Retina (tissue), 1 donor: ENCODE measurements at regions not wholly inside any gene's neighbourhood (a gene's known extent, or its start where the extent isn't known, plus 50 kb on each side); places are given as distances from the start of the nearest gene placed in this dataset.
A peak's percentile ranks its signal among the peaks of the same experiment; 100 is the strongest.

ENCODE experiments used
- DNase-seq: peaks from one replicate; pipeline ENCODE4 v3.0.0-alpha.2; 2016

DNA sequence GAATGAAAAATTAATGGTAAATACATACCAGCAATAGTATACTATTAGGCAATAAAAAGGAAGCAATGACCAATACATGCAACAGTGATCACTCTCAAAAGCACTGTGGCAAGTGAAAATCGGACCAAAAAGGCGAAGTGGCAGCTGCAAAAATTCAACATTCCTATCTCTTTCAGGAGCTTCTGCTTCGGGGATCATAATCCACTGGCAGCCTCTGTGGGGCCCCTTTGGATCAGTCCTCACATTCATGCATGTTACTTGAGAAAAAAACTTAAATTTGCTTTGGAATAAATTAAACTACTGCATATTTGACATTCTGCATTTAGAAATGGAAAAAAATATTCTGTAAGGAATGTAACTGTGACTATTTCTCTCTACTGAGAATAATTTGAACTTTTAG lies 425.6 kb downstream of the NR2F2 start:
- no peak for DNase-seq

DNA sequence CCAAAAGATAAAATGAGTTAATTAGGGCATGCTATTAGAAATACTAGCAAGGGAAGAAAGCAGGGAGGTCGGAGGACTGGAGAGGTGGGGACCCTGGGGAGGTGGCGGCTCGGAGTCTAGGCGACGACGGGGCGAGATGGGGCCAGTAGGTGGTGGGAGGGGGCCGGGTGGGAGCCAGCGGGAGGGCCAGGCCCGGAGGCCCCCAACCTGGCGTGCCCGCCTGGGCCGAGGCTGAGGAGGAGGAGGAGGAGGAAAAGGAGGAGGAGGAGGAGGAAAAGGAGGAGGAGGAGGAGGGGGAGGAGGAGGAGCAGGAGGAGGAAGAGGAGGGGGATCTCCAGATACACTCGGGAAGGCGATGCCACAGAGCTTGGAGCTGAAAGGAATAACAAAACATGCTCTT lies 426.2 kb downstream of the NR2F2 start:
- no peak for DNase-seq

DNA sequence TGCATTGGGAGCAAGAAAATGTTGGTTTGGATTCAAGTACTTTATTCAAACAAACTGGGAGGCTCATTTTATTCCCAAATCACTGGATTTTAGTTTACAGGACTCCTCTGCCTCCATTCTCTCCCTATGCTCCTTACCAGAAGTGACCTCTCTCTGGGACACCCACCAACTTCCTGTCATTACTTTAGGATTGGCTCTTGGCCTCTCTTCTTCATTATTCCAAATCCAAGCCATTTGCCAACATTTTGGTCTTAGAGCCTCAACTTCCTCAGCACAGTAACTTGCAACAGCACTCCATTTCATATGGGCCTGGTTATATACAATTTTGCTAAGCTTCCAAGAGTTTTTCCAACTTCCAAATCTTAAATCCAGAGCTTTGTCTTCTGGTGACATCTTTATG lies 432.1 kb downstream of the NR2F2 start:
- no peak for DNase-seq

DNA sequence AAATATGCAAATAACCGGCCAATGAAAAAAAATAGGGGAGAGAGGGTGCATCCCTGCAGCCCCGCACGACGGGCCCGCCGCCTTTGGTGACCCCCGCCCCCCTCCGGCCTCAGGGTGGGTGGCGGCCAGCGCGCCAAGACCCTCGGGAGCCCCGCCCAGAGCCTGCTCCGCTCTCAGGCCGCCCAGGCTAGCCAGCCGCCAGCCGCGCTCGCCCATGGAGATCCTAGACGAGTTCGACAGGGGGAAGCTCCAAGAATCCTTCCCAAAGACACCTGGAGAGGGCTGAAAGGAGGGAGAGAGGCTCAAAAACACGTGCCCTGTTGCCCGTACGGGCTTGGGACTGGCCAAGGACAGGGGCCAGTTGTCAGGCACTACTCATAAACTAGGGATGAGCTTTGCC lies 434.0 kb downstream of the NR2F2 start:
- no peak for DNase-seq

DNA sequence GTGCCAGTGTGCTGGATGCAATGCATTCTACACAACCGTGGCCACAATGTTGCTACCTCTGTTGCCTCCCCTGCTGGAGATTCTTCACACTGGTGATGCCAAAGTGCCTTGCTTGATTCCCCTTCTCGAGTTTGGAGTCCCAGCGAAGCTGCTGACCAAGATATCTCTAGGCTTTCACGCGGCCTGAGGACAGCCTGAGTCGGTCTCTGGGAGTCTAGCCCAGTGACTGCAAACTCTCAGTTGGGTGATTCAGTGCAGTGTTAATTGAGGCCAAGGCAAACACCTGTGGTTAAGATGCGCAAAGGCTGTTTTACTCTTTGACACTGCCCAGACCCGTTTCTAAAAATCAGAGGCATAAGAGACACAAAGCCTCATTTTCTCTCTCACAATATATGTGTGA lies 434.4 kb downstream of the NR2F2 start:
- no peak for DNase-seq

DNA sequence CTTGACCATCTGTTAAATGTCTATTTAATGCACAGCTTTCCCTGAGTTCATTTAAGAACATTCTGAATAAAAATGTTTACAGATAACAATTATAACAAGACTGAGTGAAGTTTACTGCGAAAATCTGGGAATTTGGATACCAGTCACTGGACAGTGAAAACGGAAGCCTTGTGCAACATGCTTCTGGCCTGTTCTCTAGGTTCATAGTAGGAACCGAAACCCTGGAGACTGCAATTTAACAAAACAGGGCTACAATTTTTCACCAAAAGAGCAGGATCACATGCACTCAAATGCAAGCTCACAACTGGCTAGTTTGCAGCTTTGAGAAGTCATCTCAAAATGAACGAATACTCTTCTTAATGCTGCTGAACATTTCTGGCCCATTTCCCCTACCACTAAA lies 435.9 kb downstream of the NR2F2 start:
- no peak for DNase-seq

DNA sequence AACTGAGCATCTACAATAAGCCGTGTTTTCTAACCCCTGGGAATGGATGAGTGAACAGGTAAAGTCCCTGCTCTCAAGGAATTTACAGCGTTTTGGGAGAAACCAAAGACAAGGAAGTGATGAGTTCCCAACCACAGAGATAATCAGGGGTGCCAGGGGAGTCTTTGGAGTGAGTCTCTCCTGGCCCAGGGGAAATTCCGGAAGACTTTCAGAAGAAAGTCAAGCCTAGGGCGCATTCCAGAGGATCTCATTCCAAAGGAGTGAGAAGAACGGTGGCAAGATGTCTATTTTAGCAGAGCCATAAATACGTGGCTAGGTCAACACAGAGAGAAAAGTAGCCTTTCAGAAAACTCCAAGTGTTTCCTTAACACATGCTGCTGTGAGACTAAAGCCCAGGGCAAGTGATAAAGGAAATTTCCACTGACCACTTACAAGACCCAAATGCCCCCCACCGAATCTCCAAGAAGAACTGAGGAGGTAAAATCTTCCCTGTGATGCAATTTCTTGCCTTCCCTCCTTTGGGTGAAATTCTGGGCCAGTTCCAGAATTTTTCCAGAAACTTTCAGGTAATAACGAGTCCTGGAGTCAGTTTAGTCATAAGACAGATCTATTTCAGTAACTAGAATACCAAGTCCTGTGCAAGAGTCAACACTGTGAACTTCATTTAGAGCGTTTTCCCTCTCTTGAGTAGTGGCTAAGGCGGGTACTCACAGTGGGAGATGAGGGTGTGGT lies 437.4 kb downstream of the NR2F2 start:
- DNase-seq = no peak

DNA sequence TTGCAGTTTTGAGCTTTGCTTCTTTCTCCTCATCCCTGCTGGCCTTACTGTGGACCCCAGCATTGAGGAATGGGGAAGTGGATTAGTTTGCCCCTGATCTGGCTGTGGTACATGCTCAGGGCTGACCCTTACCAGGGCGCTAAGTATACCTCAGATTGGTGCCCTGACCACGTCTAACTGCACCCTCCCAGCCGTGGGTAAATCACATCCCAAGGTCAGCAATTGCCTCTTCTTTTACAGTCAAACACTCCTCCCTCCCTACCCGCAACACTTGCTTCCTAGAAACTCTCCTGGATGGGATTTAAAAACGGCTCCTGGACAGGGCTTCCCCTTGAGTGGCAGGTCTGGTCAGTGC lies 437.9 kb downstream of the NR2F2 start:
- no peak for DNase-seq

DNA sequence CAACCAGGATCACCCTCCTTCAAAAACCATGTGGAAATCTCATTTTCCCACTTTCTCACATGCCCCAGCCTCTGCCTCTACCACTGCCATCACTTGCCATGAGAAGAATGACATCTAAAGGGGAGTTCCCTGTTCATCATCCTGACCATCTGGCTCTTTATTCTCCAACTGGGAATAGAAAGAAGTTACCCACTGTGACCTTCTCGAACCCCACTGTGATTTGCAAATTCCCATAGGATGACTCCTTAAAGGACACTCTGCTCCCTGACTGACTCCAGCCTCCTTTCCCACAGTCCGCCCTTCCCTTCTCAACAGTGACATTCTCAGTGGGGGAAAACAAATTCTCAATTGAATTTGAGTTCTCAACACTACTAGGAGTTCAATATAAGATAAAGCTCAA lies 440.5 kb downstream of the NR2F2 start:
- DNase-seq = no peak

DNA sequence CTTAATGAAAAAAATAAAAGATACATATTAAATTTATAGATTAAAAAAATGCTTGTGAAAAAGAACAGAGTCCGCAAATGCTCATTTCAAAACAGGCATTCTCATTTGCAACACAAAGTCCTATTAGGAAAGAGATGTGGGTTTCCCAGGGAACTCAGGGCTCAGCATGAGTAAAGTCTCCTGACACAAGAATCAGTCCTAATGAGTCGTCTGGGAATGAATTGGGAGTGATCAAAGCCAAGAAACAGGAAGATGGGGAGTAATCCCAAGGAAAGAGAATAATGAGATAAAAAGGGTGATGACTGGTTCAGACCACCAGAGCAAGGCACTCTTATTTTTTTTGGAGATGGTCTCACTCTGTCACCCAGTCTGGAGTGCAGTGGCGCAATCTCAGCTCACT lies 443.7 kb downstream of the NR2F2 start:
- DNase-seq = no peak

DNA sequence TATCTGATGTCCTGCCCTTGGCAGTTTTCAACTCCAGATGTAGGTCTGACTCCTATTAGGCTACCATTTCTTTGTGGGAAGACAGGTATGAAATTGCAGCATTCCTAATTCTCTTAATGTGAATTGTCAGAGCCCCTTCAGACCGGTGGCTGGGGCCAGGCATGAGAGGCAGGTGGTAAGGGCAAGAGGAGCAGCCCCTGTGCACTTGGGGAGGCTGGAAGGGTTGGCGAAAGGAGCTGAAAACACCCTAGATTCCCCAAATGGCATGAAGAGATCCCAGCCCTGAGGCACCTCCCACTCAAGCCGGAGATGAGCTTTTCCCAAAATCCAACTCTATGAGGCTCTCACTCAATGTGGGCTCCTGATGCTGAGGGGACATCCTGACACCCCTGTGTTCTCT lies 453.2 kb downstream of the NR2F2 start:
- DNase-seq = no peak

DNA sequence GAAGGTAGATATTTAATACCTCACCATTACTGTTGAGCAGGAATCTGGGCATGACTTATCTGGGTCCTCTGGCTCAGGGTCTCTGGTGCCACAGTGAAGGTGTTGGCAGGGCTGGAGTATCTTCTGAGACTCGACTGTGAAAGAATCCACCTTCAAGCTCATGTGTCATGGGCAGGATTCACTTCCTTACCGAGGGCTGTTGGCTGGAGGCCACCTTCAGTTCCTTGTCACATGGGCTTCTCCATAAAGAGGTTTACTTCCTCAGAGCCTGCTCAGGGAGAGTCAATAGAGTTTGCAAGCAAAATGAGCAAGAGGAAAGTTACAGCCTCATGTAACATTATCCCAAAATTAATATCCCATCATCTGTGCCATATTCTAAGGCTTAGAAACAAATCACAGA lies 459.5 kb downstream of the NR2F2 start:
- DNase-seq = no peak

DNA sequence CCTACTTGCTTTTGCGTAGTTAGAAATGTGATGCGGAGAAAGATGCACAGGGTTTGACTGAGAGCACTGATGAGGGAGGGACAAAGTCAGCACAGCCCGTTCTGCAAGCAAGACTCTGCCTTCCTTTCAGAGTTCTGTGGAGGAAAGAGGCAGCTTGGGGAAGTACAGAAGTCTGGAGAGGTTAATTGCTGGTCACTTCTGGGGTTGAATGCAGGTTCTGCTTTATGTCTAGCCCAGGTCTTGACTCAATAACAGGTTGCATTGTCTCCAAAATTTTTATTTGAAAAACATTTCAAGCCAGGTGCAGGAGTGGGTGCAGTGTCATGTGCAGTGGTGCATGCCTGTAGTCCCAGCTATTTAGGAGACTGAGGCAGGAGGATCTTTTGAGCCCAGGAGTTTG lies 461.7 kb downstream of the NR2F2 start:
- no peak for DNase-seq

DNA sequence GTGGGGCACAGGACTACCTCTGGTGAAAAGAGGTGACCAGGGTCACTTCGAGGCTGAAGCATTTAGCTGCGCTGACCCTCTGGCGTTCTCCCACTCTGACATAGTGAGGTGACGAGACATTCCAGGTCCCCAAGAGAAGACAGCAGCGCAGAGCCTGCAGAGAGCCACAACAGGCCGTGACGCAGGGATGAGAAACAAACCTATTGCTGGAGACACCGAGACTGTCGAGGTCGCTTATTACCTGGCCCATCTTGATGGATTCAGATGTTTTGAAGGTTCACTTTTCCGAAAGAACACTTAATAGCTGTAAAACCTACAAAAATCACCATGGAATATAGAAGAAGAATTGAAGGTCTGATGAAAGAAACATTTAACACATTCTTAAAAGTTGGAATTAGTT lies 466.3 kb downstream of the NR2F2 start:
- no peak for DNase-seq

DNA sequence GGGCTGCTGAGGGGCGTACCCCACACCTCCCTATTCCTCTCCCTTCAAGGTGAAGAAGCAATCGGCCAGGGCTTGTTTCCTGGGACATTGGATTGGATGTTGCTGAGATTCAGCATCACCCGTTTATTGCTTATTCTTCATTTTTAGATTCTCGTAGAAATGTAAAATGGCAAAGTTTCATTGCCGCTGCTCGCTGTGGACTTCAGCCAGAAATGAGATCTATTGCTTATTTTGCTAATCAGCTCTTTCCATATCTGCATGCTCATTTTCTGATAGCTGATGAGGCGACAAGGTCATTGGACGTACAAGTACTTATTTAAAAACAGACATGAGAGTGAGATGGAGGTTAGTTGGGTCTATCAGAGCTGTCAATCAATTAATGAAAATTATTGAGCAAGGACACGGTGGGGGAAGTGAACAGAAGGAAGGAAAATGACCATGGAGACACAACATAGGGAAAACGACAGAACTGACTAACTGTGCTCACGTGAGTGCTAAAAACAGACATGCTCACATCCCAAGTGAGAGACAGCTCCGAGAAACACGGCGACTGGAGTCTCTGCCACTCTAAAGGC lies 471.2 kb downstream of the NR2F2 start:
- DNase-seq = no peak

DNA sequence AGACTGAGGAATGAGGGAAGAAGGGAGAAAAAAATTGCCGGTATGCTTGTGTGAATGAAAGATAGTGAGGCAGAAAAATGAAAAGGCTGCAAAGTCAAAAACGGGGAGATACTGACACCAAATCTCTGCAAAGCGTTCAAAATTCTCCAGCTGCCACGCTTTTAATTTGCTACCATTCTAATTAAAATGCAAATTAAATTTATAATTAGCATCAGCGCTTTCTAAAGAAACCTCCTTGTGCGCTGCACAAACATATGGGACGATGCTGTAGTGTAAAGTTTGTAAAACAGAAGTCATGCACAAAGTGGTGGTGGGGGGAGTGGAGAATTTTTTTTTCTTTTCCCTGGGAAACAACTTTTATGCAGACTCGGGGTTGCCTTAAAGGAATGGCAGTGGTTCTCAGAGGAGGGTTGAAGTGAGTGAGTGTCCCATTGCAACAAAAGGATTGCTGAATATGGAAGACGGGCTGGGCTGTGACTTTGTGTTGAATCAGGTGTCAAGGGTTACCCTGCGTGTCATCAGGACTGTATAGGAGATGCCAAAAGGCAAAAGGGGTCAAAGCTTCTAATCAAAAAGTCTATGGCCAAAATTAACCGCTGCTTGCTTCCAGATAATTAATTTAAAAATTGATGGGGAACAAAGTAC lies 472.2 kb downstream of the NR2F2 start:
- DNase-seq = no peak

DNA sequence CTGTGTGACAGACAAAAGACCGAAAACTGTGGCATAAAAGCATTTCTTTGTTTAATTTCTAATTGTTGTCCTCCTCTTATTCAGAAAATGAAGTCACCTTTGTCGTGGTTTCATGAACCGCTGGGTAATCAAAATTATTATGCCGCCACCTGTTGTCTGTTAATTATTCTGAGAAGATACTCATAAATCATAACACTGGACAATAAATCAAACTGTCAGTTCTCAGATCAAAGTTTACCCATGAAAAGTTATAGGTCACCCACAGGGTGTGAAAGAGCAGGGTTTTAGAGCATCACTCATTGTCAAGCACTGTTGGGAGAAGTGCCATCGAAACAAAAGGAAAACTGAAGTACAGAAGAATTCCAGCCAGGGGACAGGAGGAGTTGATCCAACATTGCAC lies 474.3 kb downstream of the NR2F2 start:
- peak; percentile 43 for DNase-seq

DNA sequence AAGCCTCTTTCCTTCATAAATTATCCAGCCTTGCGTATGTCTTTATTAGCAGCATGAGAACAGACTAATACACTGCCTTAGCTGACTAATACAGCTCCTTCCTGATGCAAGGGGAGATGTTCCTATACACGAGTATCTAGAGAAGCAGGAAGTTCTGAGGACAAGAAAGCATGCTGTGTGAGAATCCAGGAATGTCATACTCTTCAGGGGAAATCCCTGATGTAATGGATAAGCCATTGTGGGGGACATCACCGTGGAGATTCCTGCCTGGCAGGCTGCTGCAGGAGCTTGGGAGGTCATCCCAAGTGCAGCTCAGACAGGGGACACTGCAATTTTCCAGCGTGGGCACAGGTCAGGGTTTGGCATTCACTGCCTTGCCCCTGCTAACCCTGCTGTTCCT lies 476.9 kb downstream of the NR2F2 start:
- DNase-seq = no peak

DNA sequence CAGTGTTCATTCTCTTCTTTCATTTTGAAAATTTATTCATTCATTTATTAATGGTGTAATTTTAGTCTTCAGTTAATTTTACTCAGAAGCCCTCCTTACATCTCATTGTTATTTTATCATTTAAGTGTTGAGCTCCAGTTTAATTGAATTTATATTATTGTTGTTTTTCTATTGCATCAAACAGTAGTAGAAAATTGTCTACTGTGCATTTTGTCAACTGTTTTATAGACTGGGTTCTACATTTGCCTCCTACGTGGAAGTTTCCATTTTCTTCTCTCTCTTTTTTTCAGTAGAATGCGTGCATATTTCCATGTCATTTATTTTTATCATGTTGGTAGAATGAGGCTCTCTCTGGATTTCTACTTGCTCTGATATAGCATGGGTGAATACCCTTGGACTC lies 487.4 kb downstream of the NR2F2 start:
- no peak for DNase-seq

DNA sequence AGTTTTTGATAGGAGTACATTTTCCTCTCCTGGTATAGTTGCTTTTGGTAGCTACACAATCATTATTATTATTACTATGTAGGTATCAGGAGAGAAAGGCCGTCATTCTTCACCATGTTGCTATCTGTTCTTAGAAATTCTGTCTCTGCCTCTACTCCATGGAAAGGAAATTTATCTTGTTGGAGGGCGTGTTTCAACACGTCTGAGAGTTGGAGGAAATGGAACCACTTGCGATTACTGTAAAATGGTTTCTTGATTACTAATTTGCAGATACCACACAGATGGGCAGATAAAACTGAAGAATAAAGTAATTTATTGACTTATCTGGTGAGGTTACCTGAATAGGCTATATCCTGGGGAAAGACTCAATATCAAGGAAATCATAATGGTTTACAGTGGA lies 488.4 kb downstream of the NR2F2 start:
- DNase-seq = no peak

DNA sequence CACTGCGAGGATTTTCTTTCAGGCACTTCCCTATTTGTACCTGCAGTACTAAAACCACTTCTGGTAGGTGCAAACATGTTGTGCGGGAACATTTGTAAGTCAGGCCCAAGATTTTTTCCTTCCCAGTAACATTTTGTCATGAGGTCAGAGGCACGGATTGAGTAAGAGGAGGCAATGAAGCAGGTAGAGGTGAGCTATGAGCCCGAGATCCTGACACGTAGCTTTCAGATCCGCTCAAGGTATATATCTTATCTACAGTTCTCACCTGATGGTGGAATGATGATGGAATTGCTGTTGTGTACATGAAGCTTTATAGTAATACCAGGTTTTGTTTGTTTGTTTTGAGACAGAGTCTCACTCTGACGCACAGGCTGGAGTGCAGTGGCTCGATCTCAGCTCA lies 497.5 kb downstream of the NR2F2 start:
- no peak for DNase-seq

DNA sequence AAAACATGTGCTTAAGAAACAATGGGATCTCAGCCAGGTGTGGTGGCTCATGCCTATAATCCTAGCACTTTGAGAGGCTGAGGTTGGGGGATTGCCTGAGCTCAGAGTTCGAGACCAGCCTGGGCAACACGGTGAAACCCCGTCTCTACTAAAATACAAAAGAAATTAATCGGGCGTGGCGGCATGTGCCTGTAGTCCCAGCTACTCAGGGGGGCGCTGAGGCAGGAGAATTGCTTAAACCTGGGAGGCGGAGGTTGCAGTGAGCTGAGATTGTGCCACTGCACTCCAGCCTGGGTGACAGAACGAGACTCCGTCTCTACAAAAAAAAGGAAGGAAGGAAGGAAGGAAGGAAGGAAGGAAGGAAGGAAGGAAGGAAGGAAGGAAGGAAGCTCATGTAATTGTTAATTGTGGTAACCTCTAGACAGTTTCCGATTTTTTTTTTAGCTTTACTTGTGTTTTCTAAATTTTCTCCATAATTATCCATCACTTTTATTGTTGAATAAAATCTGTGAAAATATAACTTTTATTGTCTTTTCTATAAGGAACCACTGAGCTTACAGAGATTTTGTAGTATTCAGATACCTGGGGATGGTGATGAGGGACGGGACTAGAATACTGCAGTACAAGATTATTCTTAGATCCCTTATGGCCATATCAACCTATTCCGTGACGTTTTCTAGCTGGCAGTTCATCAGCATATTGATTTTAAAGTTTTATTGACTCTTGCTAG lies 506.9 kb downstream of the NR2F2 start:
- DNase-seq = no peak

DNA sequence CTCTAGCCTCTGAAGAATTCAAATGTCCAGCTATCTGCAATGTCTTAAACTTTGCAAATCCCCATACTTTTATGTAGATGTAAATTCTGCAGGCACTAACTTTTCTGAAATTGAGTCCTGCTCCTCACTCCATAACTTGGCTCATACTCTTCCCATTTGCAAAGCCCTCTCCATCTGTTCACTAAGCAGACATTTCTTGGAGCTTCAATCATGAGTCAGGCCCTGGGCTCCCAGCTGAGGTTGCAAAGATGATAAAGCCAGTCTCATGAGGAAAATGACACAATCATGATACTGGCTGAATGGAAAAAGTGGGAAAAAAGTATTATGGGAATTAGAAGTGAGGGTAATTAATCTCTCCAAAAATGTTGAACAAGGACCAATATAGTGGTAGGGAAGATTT lies 507.6 kb downstream of the NR2F2 start:
- no peak for DNase-seq

DNA sequence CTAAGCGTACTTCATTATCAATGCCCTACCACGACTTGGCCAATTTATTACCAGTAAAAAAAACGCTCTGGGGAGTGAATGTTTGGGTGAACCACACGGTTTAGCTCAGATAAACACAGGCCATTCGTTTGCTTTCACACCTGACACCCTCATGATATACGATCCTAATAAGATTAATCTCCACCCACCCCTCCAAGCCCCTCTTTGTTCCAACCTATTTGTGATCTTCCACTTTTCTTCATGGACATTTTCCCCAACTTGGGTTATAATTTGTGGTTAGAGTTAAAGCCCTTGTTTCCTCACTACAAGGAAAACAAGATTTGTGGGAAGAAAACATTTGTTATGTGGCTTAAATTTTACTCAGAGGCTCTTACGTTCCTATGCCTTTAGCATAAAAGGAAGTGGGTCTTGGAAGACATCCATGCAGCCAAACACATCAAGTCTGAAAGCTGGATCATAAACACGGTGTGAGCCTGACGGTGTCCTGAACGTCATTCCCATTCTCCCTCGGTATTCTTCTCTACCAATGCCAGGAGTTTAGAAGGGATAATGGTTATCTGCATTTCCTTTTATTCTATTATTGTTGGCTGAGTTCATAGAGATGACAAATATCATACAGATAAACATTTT lies 518.9 kb downstream of the NR2F2 start:
- DNase-seq = no peak
